ENCODE measurements at regions not wholly inside any gene's neighbourhood (a gene's known extent, or its start where the extent isn't known, plus 50 kb on each side); places are given as distances from the start of the nearest gene placed in this dataset.

DNA sequence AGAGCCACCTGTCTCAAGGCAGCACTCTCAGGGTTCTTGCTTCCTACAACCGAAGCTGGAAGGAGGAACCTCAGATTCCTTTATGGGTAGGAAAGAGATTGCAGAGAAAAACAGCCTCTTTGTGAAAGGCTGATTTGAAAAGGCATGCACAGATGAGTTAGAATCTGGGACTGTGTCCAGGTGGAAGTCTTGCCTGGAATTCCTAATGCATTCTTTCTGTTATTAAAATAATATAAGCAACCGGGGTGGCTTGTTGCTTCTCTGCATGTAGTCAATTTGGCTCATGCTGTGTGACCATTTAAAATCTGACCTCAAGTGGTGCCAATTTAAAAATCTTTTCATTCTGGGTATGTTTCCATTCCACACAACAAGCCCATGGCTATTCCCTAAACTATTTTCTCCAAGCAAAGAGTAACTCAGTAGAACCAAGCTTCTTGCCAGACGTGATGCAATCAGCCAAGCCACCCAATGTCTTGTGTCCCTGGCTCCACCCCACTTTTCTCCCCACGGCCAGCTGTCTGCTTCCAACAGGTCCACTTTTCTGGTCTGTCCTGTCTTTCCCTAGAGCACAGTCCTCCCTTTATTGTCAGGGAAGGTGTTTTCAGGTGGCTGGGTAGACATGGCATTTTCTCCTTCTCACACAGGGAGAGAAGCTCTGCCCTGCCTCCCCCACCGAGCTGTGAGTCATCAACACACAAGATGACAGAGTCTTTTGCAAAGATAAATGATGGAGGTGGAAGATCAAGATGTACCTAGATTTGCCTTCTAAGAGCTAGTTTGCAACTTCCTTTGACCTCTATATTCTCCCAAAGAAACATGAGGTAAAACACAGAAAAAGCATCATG lies 394.3 kb downstream of the FOXO1 start:
- Histone ChIP-seq H3K36me3 (ENCODE audit: insufficient read depth, low read length) (no peaks in the 10 kb centered on the region), H3K4me1 (ENCODE audit: insufficient read depth, low read length) (peaks cover 8% of the 10 kb centered on the region), H3K9ac (ENCODE audit: low read depth, low read length) (no peak overlapping the region), H3K9me3 (ENCODE audit: control insufficient read depth, insufficient read depth, low read length) (no peaks in the 10 kb centered on the region)

DNA sequence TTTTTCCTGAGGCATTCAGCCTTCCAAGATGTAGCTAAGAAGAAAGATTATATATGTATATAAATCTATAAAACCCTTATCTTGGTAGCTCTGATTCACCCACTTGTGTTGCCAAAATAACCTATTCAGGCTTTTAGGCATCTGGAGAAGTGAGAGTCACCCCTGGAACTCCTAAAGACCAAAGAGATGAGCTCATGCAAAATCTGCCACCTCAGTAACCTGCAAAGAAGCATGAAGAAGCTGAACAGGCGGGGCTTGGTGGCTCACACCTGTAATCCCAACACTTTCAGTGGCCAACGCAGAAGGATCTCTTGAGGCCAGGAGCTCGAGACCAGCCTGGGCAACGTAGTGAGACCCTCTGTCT lies 393.7 kb downstream of the FOXO1 start:
- Histone ChIP-seq H3K9me3 (ENCODE audit: control insufficient read depth, insufficient read depth, low read length) (no peaks in the 10 kb centered on the region), H3K4me1 (ENCODE audit: insufficient read depth, low read length) (peaks cover 8% of the 10 kb centered on the region), H3K9ac (ENCODE audit: low read depth, low read length) (no peak overlapping the region), H3K36me3 (ENCODE audit: insufficient read depth, low read length) (no peaks in the 10 kb centered on the region)

DNA sequence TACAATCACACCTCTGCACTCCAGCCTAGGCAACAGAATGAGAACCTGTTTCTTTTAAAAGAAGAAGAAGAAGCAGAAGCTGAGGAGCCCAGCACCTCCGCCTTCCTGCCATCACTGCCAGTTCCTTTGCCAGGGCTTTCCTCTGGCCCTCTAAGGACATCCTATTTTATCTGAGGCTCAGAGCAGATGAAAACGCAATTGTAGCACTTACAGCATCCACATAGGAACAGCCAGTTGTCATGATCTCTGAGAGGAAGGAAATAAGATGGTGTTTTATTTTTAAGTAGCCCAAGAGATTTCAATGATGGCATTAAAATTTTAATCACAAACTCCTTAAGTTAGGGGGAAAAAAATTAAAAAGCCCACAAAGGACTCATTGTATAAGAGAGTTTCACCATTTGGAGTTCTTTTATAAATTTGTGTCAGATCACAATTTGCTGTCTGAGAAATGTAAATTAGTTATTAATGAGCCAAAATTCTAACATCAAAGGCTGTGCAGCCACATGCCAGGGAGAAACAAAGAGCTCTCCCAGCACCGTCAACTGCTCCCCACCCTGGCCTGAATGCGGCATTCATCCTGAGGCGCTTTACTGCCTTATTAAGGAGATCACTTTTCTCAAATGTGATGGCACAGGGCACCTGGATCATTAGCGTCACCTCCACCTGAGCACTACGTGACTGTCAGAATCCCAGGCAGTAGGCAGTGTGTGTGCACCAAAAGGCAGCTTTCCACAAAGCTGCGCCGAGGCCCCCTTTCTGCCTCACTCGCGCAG lies 393.0 kb downstream of the FOXO1 start:
- peaks cover 8% of the 10 kb centered on the region for H3K4me1 ChIP-seq (ENCODE audit: insufficient read depth, low read length)
- H3K36me3 ChIP-seq (ENCODE audit: insufficient read depth, low read length) = no peaks in the 10 kb centered on the region
- H3K9ac ChIP-seq (ENCODE audit: low read depth, low read length) = no peak overlapping the region
- H3K9me3 ChIP-seq (ENCODE audit: control insufficient read depth, insufficient read depth, low read length) = no peaks in the 10 kb centered on the region

DNA sequence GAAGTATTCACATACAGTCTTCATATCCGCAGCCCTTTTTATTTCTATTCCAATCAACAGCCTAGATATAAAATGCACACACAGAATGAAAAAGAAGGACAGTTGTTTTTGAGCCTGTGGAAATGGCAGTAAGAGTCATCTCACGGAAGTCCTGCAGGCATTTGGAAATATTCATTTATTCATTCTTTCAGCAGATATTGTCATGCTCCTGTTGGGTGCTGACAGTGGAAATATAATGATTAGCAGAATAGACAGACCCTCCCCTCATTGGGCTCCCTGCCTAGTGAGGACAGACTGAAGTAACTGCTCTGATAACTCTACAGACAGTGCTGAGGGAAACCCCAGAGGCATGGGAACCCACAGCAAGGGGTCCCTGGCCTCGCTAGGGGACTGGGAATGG lies 392.3 kb downstream of the FOXO1 start:
- no peaks in the 10 kb centered on the region for H3K36me3 ChIP-seq (ENCODE audit: insufficient read depth, low read length)
- peaks cover 8% of the 10 kb centered on the region for H3K4me1 ChIP-seq (ENCODE audit: insufficient read depth, low read length)
- no peak overlapping the region for H3K9ac ChIP-seq (ENCODE audit: low read depth, low read length)
- H3K9me3 ChIP-seq (ENCODE audit: control insufficient read depth, insufficient read depth, low read length) = no peaks in the 10 kb centered on the region

DNA sequence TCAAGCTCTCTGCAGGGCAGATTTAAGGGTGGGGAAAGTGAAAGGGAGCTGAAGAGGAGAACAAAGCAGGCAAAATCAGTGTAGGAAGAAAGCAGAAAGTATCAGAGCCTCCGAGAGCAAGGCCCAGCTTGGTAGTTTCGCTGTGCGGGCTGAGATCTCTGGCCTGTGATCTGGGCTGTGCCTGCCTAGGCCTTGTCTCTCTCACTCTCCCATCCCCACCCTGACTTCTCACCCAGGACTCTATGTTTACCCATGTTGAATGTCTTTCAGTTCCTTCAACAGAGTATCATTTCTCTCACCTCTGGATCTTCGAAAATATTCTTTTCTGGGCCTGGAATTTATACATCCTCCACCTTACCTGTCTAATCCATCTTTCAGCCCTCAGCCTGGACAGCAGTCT lies 391.3 kb downstream of the FOXO1 start:
- no peaks in the 10 kb centered on the region for H3K9me3 ChIP-seq (ENCODE audit: control insufficient read depth, insufficient read depth, low read length)
- no peak overlapping the region for H3K9ac ChIP-seq (ENCODE audit: low read depth, low read length)
- H3K36me3 ChIP-seq (ENCODE audit: insufficient read depth, low read length) = no peaks in the 10 kb centered on the region
- peaks cover 8% of the 10 kb centered on the region for H3K4me1 ChIP-seq (ENCODE audit: insufficient read depth, low read length)

DNA sequence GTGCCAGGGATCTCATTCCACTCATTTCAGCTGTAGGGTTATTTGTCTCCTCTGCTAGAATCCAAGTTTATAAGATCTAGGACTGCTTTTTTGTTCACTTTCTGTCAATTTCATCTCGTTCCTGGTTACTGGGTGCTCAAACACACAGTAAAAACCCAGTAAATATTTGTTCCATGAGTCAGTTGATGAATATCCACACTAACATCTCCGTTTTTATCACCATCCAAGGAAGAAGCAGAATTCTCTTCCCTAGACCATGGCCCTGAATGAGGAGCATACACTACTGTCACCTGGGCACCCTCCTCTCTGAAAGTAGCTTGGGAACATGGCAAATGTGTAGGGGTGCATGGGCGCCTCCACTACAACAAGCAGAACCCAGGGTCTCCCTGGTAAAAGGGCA lies 390.8 kb downstream of the FOXO1 start:
- no peaks in the 10 kb centered on the region for H3K9me3 ChIP-seq (ENCODE audit: control insufficient read depth, insufficient read depth, low read length)
- no peak overlapping the region for H3K9ac ChIP-seq (ENCODE audit: low read depth, low read length)
- no peaks in the 10 kb centered on the region for H3K36me3 ChIP-seq (ENCODE audit: insufficient read depth, low read length)
- H3K4me1 ChIP-seq (ENCODE audit: insufficient read depth, low read length) = peaks cover 8% of the 10 kb centered on the region

DNA sequence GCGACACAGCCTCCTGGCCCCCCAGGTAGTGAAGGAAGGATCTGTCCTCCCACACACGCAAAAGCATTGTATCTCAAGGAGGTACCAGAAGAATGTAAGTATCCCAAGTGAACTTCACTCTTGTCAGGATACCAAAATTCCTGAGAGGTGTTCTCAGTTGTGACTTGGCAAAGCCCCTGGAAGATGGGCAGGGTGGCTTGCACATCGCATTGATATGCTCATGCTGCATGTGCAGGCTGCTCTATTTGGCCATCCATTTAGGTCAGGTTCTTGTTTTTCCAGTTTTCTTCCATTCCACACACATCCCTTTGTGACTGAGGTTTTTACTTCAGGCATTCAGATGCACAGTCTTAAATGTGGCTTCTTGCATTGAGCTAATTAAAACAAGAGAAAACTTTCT lies 382.8 kb downstream of the FOXO1 start:
- Histone ChIP-seq H3K9me3 (ENCODE audit: control insufficient read depth, insufficient read depth, low read length) (no peaks in the 10 kb centered on the region), H3K4me1 (ENCODE audit: insufficient read depth, low read length) (no peaks in the 10 kb centered on the region), H3K36me3 (ENCODE audit: insufficient read depth, low read length) (no peaks in the 10 kb centered on the region), H3K9ac (ENCODE audit: low read depth, low read length) (no peak overlapping the region)

DNA sequence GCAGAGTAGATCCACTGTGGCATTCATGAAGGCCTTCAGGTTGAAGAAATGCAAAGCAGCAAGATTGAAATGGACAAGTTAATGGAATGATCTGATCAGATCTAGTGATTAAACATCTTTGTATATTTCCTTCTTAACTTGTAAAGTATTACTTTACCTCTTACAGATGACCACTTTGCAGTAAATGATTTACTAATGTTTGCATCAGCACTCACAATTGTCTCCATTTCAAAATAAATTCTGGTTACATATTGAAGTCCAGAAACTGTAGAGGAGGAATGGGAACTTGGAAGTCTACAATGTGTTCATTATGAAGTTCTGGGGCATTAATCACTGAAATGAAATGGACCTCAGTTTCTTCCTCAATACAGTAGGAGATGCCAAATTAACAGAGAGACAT lies 380.8 kb downstream of the FOXO1 start:
- Histone ChIP-seq H3K9me3 (ENCODE audit: control insufficient read depth, insufficient read depth, low read length) (no peaks in the 10 kb centered on the region), H3K9ac (ENCODE audit: low read depth, low read length) (no peak overlapping the region), H3K36me3 (ENCODE audit: insufficient read depth, low read length) (no peaks in the 10 kb centered on the region), H3K4me1 (ENCODE audit: insufficient read depth, low read length) (no peaks in the 10 kb centered on the region)

DNA sequence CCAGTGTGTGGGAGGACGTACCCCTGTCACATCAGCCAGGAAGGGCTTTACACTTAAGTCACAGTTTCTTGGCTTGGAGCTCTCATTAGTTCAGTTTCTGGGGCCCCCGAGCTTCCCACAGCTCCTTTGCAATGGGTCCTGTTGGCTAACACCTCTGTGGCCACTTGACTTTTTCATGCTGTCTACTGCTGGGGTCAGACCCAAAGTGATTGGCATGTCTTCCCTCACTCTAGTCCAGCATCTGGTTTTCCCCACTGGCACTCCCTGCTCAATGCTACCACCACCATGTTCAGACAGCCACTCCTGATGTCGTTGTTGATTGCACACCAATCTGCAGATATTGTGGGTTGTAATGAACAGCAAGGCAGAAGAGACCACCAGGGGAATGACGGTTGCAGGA lies 379.0 kb downstream of the FOXO1 start:
- Histone ChIP-seq H3K4me1 (ENCODE audit: insufficient read depth, low read length) (no peaks in the 10 kb centered on the region), H3K36me3 (ENCODE audit: insufficient read depth, low read length) (no peaks in the 10 kb centered on the region), H3K9me3 (ENCODE audit: control insufficient read depth, insufficient read depth, low read length) (no peaks in the 10 kb centered on the region), H3K9ac (ENCODE audit: low read depth, low read length) (no peak overlapping the region)

DNA sequence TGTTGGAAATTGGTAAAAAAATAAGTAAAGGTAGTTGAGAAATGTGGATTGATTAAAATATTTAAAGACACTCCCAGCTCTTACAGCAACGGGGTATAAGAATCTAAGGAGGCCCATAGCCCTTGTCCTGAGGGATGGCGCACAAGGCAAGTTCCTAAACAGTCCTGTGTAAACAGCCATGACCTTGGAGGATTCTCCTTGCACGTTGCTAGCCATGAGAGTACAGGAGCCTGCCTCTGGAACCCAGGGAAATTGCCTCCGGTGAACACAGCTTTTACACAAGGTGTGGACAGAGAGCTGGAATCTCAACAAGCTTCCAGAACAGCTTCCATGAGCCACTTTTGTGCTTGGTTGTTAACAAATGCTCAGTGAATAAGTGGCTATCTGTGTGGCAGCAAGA lies 378.2 kb downstream of the FOXO1 start:
- Histone ChIP-seq H3K9me3 (ENCODE audit: control insufficient read depth, insufficient read depth, low read length) (no peaks in the 10 kb centered on the region), H3K4me1 (ENCODE audit: insufficient read depth, low read length) (no peaks in the 10 kb centered on the region), H3K9ac (ENCODE audit: low read depth, low read length) (no peak overlapping the region), H3K36me3 (ENCODE audit: insufficient read depth, low read length) (no peaks in the 10 kb centered on the region)

DNA sequence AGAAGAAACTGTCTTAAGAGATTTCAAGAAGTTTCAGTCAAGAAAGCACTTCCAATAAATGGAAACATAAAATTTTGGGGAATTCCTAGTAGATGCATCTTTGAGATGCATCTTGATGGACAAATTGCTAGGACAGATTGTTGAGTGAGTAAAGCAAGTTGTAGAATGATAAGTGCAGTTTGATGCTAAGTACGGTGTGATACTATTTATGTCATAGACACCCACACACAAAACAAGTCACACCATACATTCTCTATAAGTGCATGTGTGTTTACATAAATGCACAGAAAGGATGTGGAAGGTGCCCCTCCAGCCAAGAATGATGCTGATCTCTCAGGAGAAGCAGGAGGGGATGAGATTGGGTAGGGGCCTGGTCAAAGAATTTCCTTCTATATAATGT lies 375.7 kb downstream of the FOXO1 start:
- Histone ChIP-seq H3K36me3 (ENCODE audit: insufficient read depth, low read length) (no peaks in the 10 kb centered on the region), H3K9me3 (ENCODE audit: control insufficient read depth, insufficient read depth, low read length) (no peaks in the 10 kb centered on the region; the same call in 1 of the 2 replicates), H3K9ac (ENCODE audit: low read depth, low read length) (no peak overlapping the region), H3K4me1 (ENCODE audit: insufficient read depth, low read length) (no peaks in the 10 kb centered on the region)

DNA sequence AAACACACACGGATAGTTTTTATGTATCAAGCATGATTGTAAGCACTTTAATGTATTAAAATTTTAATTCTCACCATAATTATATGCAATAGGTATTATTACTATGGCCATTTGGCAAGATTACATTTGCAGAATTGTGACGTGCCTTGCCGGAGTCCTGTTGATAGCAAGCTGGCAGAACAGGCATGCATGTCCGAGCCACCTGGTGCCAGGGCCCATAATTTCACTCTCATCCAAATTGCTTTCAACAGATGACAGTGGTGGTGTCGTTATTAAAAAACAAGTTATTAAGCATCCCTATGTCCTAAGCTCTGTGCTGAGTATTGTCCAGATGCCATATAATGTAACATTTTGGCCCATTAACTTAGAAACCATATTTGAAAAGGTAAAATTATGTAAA lies 374.3 kb downstream of the FOXO1 start:
- no peak overlapping the region for H3K9ac ChIP-seq (ENCODE audit: low read depth, low read length)

DNA sequence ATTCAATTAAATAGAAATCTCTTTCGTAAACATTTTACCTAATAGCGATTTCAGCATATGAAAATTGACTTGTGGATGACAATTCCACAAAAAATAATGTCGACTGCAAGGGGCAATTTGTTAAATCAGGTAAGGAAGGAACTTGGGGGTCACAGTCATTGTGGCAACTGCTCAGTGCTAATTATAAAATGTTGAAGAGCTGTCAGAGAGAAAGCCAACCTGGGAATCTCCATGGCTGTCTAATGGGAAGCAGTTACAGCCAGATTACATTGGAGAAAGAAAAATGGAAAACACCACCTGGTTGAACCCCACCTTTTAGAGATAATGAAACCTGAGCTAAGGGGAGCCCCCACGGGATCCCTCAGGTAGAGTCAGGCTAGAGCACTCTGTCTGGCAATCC lies 373.9 kb downstream of the FOXO1 start:
- Histone ChIP-seq H3K4me1 (ENCODE audit: insufficient read depth, low read length) (no peaks in the 10 kb centered on the region), H3K9me3 (ENCODE audit: control insufficient read depth, insufficient read depth, low read length) (peaks cover 4% of the 10 kb centered on the region; the same call in 1 of the 2 replicates), H3K36me3 (ENCODE audit: insufficient read depth, low read length) (no peaks in the 10 kb centered on the region), H3K9ac (ENCODE audit: low read depth, low read length) (no peak overlapping the region)

More for the DNA sequence above, 374.3 kb downstream of the FOXO1 start:
- no peaks in the 10 kb centered on the region for H3K36me3 ChIP-seq (ENCODE audit: insufficient read depth, low read length)
- H3K9me3 ChIP-seq (ENCODE audit: control insufficient read depth, insufficient read depth, low read length) = peaks cover 4% of the 10 kb centered on the region; the same call in 1 of the 2 replicates
- H3K4me1 ChIP-seq (ENCODE audit: insufficient read depth, low read length) = no peaks in the 10 kb centered on the region

DNA sequence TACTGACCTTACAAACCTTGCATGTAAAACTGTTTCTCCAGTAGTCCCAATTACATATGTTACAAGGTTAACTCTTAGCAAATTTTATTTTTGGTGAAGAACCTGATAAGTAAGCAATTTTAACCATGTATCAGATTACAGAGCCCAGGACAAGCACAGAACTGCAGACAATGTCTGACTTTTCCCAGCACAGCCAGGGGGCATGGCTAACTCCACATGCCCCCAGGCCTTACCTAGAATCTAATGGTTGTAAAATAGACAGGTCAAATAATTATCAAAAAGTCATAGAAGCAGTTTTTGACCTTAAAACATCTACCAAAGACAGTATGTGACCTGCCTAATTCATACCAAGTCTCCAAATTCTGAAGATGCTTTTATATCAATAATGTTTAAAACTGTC lies 364.1 kb downstream of the FOXO1 start:
- H3K36me3 ChIP-seq (ENCODE audit: insufficient read depth, low read length) = no peaks in the 10 kb centered on the region
- peaks cover 9% of the 10 kb centered on the region for H3K9me3 ChIP-seq (ENCODE audit: control insufficient read depth, insufficient read depth, low read length)
- no peaks in the 10 kb centered on the region for H3K4me1 ChIP-seq (ENCODE audit: insufficient read depth, low read length)
- H3K9ac ChIP-seq (ENCODE audit: low read depth, low read length) = no peak overlapping the region

DNA sequence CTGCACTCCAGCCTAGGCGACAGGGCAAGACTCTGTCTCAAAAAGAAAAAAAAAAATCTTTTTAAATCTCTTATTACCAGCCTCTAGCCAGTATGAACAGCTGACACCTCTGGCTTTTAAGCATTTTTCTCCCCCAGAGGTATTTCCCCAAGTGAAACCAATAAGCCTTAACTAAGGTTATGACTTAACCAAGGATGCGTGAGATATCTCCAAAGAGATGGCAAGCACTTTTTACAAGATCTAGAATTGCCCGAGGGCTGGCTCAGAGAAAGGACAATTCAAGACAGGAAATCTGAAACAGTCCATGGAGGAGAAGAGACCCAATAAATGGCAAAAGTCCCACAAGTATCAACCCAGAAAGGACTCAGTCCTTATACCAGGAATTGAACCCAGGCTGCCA lies 362.1 kb downstream of the FOXO1 start:
- no peak overlapping the region for H3K9ac ChIP-seq (ENCODE audit: low read depth, low read length)
- no peaks in the 10 kb centered on the region for H3K36me3 ChIP-seq (ENCODE audit: insufficient read depth, low read length)
- peaks cover 9% of the 10 kb centered on the region for H3K9me3 ChIP-seq (ENCODE audit: control insufficient read depth, insufficient read depth, low read length)
- no peaks in the 10 kb centered on the region for H3K4me1 ChIP-seq (ENCODE audit: insufficient read depth, low read length)

All from ES-I3 (cell line).